ENCODE measurements at regions not wholly inside any gene's neighbourhood (a gene's known extent, or its start where the extent isn't known, plus 50 kb on each side); places are given as distances from the start of the nearest gene placed in this dataset.

- Histone ChIP-seq H4K8ac (replicated peaks; ENCODE audit: insufficient read length, low read depth, low read length) (no peak overlapping the region), H3K79me2 (ENCODE audit: insufficient read depth, low read length) (no peaks in the 10 kb centered on the region), H3K14ac (ENCODE audit: insufficient read depth, low read length) (no peak overlapping the region), H2BK120ac (ENCODE audit: low read depth, low read length, poor library complexity, severe bottlenecking) (no peak overlapping the region), H3K79me1 (ENCODE audit: insufficient read depth, low read depth, low read length, poor library complexity, severe bottlenecking) (no peaks in the 10 kb centered on the region), H2BK20ac (ENCODE audit: low read depth, low read length, poor library complexity, severe bottlenecking) (no peak overlapping the region), H3K23ac (ENCODE audit: insufficient read length, low read depth, low read length) (no peak overlapping the region), H3K23me2 (ENCODE audit: insufficient read length, low read depth, low read length, poor library complexity, severe bottlenecking) (no peaks in the 10 kb centered on the region), H2AK5ac (ENCODE audit: insufficient read length, low read length) (no peak overlapping the region), H3K9ac (ENCODE audit: extremely low read depth, insufficient read length, low read length) (no peak overlapping the region), H4K20me1 (ENCODE audit: control insufficient read depth, insufficient read depth, insufficient read length) (peaks cover 3% of the 10 kb centered on the region), H3K4me2 (ENCODE audit: insufficient read depth, insufficient read length, low read length) (no peak overlapping the region), H3K27ac (ENCODE audit: insufficient read length, low read depth, low read length) (no peak overlapping the region), H2AFZ (ENCODE audit: low read length) (no peak overlapping the region), H4K5ac (ENCODE audit: insufficient read length, low read depth, low read length) (no peak overlapping the region), H3K9me3 (ENCODE audit: control insufficient read depth, low read depth, low read length) (no peaks in the 10 kb centered on the region), H3K27me3 (ENCODE audit: insufficient read depth, low read length) (no peaks in the 10 kb centered on the region), H2BK15ac (ENCODE audit: low read depth, low read length) (no peak overlapping the region), H3K18ac (ENCODE audit: insufficient read length, low read depth, low read length) (no peak overlapping the region), H2BK5ac (ENCODE audit: insufficient read length, low read length) (no peak overlapping the region), H3K56ac (ENCODE audit: insufficient read length, low read depth, low read length) (no peak overlapping the region), H3K4me1 (ENCODE audit: insufficient read depth, low read length) (no peaks in the 10 kb centered on the region), H3T11ph (ENCODE audit: low read length) (no peak overlapping the region), H4K91ac (ENCODE audit: insufficient read length, low read depth, low read length) (no peak overlapping the region), H3K4ac (ENCODE audit: low read depth, low read length) (no peak overlapping the region), H2BK12ac (ENCODE audit: insufficient read length, low read depth, low read length) (no peak overlapping the region)
- Mint-ChIP-seq H3K27me3 (ENCODE audit: low read depth) (peaks cover 3% of the 10 kb centered on the region; the same call in 1 of the 2 replicates), H3K36me3 (ENCODE audit: insufficient read depth in 1 of 3, low read depth in 3 of 3) (no peaks in the 10 kb centered on the region), H3K4me3 (no peak overlapping the region), H3K27ac (no peak overlapping the region), H3K9me3 (no peaks in the 10 kb centered on the region), H3K4me1 (peaks cover 0 to 5% of the 10 kb centered on the region in 2 experiments; a peak in 1 of 4 replicates)
- DNase-seq = no peak
- no CpG with 5 or more reads among the region's 1 CpG for WGBS (ENCODE audit: extremely low coverage, insufficient read length, low lambda C conversion rate)
- TF ChIP-seq CTCF (conservative IDR thresholded peaks at IDR 0.05) = no peak
Observed at GRCh38 chr13:76641056-76641455, 245.1 kb downstream of the KCTD12 start.
